SW480 (cell line): ENCODE measurements at regions not wholly inside any gene's neighbourhood (a gene's known extent, or its start where the extent isn't known, plus 50 kb on each side); places are given as distances from the start of the nearest gene placed in this dataset.

ENCODE experiments used
- DNase-seq: peaks from one replicate; pipeline ENCODE4 v3.0.0-alpha.2; 2016; ENCODE audit warnings: low spot score

DNA sequence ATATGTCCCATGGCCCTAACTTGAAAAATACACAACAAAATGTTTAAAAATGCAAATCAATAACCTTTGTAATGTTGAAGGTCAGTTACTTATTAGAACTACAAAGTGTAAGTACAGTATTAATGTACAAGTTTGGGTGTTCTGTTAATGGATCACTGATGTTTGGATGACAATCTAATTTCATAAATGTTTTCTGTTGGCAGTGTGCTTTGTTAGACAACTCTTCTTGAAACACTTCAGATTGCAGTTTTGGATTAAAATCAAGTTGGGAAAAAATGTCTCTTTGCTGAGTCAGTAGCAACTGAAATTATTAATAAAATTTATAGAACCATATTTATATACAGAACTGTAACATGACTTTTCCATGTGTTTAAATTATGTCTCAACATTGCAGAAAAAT lies 1063.5 kb upstream of the PCDH9 start:
- no peak for DNase-seq

DNA sequence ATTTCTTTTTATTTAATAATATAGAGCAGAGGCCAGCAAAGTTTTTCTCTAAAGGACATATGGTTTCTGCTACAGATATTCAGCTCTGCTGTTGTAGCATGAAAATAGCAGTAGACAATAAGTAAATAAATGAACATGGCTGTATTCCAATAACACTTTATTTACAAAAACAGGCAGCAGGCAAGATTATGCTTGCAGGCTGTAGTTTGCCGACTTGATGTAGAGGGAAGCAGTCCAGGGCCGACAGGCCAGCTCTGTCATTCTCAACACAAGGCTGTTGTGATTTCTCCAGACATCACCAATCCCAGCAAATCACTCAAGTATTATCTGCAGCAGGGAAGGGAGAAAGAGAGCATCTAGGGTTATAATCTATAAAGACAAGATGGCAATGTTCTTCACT lies 1062.5 kb upstream of the PCDH9 start:
- no peak for DNase-seq

DNA sequence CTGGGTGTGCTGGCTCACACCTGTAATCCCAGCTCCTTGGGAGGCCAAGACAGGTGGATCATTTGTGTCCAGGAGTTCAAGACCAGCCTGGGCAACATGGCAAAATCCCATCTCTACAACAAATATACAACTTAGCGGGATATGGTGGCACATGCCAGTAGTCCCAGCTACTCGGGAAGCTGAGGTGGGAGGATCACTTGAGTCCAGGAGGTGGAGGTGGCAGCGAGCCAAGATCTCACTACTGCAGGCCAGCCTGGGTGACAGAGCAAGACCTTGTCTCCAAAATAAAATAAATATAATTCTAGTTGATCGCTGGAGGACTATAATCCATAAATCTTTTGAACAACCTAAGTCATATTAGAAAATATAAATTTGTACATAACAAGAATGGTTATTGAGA lies 1061.5 kb upstream of the PCDH9 start:
- DNase-seq = no peak

DNA sequence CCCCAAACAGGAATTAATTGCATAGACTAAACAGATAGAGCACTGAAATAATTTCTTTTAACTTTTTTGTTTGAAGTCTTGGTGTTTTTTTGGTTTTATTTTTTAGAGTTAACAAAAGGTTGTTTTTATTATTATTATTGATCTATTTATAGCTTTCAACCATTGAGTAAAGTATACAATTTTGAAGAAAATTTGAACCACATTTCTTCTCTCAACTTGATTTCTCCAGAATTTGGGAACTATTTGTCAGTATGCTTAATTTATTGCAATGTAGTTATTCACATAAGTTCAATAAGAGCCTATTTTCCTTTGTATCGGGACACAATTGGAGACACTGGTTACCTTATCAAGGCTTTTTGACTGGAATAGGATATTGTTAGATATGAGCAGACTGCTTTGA lies 1045.6 kb upstream of the PCDH9 start:
- DNase-seq = no peak

DNA sequence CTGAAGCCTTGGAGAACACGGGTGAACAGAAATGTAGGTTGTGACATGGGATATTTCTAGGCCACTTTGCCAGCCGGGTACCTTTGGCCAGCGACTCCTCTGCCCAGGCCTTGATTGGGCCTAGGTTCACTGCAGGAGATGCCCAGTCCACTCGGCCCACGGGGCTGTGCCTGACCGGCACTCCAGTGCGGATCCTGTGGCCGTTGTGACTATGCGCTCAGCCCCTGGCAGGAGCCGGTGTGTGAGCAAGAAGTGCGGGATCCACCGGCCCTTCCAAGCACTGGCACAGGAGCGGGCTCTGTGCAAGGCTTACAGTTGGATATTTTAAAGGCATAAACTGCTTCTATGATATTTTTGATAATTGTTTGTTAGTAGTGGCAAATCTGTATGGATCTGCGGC lies 1042.5 kb upstream of the PCDH9 start:
- no peak for DNase-seq

DNA sequence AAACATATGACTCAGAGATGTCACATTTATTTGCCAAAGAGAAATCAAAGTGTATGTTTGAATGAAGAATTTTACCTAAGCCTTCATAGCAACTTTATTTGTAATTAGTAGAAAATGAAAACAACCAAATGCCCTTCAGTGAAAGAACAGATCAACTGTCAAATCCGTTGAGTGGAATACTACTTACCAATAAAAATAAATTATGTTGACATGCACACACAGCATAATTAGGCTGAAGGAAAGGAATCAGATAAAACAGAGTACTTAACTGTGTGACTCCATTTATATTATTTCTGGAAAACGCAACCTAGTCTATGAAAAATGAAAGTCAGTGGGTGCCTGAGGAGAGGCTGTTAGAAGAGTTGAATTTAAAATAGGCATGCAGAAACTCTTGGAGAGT lies 1034.6 kb upstream of the PCDH9 start:
- no peak for DNase-seq

DNA sequence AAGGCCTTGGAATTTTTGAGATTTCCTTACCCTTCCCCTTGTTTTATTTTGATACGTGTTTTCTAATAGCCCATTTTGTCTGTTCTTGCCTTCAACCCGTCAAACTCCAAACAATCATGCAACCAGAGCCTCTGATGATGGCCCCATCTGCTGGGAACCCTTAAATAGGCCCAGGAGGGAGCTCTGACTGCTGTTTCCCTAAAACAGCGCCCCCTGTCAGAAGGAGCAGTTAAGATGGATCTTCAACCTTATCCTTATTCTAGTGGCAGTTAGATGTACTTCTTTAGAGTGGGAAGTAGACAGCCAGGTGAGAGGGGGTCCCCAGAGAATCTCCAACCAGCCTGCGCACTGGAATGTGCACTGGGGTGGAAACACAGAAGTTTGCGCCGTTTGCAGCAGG lies 1031.0 kb upstream of the PCDH9 start:
- no peak for DNase-seq

DNA sequence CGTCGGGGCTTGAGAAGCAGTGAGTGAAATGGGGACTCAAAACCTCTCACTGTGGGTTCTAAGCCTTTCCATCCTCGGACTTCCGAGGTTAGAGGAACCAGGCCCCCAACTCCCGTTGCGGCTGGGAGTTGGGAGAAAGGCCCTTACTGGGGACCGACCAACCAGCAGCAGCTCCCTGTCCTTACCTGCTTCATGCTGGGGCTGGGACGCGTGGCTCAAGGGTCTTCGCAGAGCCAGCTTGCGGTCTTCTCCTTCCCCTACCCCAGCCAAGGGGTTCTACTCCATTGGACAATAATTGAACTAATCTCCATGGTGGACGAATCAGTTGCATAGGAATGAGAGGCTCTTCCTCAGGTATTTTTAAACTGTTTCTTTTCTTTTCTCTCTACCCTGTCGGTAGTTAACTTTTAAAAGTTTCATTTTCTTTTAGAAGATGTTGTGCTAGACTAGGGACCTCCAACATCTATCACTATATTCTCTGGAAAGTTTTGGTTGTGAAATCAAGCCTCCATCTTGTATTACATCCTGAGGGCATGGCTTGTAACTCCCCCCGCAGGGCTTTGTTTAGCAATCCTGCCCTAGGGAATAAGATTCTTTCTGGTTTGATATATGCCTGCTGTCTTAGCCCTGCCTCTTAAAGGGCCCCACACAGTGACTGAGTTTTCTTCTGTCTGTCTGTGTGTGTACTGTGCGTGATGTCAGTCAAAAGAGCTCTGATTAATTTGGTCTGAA lies 1027.1 kb upstream of the PCDH9 start:
- no peak for DNase-seq

DNA sequence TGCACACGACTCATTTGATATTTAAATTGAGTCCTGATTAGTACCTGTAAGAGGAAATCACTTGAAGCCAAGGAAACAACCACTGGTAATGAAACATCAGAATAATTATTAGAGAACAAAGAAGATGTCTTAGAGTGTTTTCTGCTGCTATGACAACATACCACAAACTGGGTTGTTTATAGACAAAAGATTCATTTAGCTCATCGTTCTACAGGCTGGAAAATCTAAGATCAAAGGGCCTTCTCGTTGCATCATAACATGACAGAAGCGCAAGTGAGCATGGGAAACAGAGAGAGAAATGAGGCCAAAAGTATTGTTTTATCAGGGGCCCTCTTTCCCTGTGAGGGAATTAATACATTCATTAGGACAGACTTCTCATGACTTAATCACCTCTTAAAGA lies 1024.0 kb upstream of the PCDH9 start:
- peak; percentile 44 for DNase-seq

DNA sequence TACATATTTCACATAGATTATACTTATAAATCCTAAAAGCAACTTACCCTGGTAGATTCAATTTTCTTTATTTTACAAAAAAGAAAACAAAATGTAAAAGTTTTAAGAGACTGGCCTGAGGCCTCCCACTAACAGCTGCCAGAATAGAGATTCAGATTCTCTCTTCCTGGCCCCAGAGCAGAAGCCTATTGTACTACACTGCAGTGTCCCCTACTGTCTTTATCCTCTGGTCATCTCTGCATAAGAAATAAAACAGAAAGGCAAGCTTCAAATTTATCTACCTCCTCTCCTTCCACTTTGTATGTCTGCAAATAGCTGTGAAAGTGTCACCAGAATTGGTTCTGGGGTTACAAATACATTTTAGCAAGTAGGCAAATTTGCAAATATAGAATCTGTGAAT lies 1004.1 kb upstream of the PCDH9 start:
- no peak for DNase-seq

DNA sequence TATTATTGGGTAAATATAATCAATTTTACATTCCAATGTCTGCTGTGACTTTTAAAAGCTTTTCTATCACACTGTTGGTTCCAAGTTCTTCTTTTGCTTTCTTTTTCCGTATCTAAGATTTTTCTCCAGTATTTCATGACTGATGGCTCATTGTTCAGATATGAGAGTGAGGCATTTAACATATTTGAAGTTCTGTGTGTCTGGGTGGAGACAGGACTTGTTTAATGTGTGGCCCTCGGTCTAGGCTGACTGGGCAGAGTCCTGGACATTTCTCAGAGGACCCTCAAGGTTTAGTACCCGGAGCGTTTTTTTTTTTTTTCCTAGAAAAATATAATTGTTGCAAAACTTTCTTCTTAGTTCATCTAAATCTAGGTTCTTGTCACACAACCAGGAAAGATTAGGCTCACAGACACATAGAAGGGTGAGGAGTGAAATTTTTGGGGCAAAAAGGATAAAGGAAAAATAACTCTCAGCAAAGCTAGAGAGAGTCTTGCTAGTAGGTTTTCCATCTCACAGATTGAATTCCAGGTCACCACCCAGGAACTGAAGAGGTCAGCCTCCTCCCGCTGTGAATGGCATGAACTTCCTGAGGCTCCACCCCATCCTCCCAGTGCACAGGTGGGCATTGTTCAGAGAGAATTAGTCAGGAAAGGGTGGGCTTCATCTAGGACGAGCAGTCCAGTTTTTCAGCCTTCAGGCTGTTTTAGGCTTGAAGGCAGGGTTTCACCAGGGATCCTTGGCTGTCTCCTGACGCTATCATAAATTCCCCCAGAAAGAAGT lies 1002.4 kb upstream of the PCDH9 start:
- no peak for DNase-seq

DNA sequence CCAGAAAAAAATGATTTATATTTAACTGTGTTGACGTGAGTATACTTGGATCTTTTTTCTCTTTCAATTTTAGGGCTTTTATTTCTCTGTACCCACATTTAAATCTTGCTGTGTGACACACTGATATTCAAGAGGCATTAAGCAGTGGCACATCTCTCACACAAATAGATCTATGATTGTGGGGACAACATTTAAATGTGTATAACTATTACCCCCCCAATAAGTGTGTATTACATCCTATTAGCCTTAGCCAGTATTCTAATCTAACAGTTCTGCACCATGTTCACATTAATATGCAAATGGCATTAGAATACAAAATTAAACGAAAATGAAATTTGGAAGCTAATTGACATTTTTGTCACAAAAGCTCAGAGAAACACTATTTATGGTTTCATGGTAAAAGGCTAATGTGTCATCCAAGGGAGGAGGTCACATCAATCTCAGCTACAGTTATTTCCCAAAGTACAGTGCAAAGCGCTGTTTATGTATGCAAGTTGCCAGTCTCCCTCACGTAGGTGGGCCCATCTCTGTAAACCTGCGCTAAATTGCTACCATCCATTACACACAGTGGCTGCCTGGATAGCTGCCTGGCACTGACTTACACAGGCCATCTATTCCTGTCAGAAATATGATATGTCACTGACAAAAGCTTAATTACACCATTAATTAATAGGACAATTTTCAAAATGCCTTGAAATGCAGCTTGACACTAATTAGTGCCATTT lies 984.7 kb upstream of the PCDH9 start:
- no peak for DNase-seq

DNA sequence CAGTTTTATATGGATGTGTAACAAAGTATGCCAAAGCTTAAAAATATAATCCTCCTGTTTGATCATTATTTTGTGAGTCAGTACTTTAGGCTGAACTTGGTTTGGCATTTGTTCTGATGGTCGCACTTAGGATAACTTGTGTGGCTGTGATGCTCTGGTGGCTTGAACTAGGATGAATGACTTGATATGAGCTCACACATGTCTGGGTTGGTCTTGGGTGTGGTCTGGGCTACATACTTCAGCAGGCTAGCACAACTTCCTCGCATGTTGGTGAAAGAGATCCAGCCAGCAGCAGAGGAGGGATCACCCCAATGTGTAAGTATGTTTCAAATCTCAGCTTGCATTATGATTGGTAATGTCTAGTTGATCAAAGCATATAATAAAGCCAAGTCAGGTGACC lies 969.1 kb upstream of the PCDH9 start:
- no peak for DNase-seq

DNA sequence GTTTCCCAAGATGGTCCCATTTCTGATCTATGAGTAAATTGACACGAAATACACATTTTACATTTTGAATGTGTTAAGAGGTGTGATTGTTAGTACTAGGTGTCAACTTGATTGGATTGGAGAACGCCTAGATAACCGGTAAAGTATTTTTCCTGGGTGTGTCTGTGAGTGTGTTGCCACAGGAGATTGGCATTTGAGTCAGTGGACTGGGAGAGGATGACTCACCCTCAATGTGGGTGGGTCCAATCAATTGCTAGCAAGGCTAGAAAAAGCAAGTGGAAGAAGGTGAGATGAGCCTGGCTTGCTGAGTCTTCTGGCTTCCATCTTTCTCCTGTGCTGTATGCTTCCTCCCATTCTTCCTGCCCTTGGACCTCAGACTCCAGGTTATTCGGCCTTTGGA lies 960.7 kb upstream of the PCDH9 start:
- DNase-seq = peak; percentile 81

DNA sequence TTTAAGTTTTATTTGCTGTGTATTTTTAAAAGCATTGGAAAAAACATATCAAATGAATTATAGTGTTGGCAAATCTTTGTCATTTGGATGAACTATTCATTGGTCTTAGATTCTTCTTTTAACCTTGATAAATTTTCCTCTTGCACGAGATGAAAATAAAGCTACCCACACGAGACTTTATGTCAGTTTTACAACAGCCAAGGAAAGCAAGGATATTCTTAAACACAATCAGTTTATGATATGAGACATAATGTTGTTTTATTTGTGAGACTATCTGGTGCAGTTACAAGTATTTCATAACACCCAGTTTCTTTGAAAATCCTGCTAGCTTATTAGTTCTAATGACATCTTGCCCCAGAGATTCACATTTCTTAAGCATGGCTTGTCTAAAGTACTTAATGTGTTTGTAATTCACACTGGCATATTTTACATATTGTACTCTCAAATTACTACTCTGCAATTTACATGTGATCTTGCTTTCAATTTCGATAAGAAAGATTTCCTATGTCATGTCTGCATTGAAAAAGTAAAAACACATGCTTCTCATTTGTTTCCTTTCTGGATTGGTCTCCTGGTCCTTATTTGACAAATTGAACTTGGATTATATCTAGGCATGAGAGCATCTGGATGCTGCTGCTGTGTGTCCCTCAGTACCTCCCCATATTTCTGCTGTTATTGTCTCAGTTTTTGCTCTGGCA lies 955.5 kb upstream of the PCDH9 start:
- DNase-seq = no peak

DNA sequence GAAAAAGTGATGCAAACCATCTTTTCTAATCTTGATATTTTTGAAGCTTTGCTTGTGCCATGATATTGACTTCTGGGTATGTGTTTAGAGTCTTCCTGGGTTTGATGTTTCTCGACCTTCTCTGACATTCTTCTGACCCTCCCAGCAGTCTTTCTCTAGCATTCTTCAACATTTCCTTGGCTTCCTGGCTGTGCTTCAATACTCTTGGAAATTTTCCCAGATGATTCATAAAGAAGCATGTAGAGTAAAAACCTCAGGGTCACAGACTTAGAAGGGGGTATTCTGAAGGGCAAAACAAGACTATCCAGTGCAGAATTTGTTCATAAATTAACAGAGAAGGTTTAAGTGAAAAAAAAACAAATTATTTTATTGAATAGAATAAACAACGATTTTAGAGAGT lies 946.3 kb upstream of the PCDH9 start:
- no peak for DNase-seq

DNA sequence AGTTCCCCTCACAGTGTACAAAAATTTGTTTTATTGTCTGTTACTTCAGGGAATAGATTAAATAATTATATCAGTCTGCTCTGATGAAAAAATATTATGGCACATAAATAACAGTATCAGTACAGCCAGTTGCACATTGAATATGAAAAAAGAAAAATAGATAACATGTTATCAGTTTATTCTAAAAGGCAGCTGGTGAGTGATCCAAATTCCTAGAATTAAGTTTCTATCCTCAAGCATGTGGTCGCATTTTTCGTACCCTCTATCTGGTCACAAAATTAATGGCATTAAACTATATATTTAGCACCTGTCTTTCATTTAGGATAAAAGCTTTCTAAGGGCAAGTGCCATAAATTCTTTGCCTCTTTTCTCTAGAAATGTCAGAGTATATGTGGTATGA lies 944.8 kb upstream of the PCDH9 start:
- DNase-seq = no peak

DNA sequence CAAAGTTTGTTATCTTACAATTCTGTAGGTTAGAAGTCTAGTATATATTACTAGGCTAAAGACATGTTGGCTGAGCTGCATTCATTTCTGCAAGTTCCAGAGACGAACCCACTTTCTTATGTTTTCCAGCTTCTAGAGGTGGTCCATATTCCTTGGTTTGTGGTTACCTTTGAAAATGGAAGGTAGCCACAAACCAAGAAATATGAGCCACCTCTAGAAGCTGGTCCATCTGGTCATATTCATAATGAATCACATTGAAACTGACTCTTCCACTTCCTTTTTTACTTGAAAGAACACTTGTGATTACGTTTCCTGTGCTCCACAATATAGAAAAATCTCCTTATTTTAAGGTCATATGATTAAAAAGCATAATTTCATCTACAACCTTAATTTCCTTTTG lies 943.0 kb upstream of the PCDH9 start:
- DNase-seq = no peak

DNA sequence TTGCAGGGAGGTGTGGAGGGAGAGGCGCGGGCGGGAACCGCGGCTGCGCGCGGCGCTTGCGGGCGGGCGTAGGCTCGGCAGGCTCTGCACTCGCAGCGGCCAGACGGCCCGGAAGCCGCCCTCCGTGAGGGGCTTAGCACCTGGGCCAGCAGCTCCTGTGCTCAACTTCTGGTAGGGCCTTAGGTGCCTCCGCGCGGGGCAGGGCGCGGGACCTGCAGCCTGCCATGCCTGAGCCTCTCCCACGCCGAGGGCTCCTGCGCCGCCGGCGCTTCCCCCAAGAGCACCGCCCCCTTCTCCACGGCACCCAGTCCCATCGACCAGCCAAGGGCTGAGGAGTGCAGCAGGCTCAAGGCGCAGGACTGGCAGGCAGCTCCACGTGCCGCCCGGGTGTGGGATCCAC lies 940.8 kb upstream of the PCDH9 start:
- DNase-seq = no peak

DNA sequence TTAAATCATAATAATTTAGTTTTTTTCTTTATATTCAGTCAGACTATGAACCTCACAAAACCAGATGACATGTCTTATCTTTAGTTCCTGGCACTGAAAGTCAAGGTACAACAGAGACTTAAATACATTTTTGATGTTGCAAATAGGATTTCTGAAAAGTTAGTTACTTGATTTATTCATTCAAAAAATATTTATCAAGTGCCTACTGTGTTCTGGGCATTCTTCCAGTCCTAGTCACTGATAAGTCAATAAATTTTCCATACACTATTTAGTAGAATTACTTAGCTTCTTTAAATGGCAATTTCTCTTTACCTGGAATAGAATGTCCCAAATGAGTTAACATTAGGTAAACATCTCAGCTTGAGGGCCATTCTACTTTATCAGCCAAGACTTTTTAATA lies 938.3 kb upstream of the PCDH9 start:
- no peak for DNase-seq

DNA sequence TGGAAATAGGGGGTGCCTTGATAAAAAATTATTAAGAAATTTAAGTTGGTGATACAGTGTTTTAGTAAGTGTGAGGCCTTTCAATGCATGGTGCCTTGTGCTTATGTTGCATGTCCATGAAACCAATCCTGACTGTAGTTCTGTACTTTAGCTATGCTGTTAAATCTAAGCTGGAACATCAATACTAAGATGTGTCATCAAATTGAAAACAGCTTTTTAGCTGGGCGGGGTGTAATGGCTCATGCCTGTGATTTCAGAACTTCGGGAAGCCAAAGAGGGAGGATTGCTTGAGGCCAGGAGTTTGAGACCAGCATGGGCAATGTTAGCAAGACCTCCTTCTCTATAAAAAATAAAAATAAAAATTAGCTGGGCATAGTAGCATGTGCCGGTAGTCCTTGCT lies 930.3 kb upstream of the PCDH9 start:
- no peak for DNase-seq

DNA sequence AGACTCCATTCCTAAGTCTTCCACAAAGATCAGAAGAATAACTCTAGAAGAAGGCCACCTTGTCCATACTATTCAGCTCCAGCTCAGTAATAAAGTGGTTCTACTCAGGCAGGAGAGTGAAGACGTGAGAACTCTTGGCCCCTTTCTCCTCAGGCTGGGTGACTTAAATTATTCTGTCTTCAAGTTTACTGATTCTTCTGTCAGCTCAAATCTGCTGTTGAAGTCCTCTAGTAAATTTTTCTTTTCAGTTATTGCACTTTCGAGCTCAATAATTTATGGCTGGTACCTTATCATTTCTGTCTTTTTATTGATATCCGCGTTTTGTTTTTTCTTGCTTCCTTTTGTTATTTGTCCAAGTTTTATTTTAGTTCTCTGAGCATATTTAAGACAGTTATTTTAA lies 922.3 kb upstream of the PCDH9 start:
- DNase-seq = no peak

DNA sequence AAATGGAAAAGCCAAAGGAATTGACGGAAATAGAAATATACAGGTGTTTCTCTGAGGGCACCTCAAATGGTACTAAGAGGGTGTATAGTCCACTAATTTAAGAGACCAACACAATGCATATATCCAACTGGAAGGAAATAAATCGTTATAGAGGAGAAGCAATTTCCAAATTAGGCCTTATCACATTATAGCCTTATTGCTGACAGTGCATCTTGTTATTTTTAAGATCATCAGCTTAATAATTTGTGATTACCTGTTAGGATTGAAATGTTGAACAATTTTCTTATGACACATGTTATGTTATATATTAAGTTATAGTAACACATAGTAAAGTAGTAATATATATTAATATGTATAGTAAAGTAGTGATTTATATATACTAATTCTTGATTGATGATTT lies 915.7 kb upstream of the PCDH9 start:
- DNase-seq = no peak
